Keratinocyte (primary cell): ENCODE measurements at regions not wholly inside any gene's neighbourhood (a gene's known extent, or its start where the extent isn't known, plus 50 kb on each side); places are given as distances from the start of the nearest gene placed in this dataset.

Source experiments
- EZH2 ChIP-seq: IDR thresholded peaks from one replicate; pipeline ENCODE4 v1.6.1; 2012; ENCODE audit warnings: inconsistent platforms, mild to moderate bottlenecking, low read length, moderate library complexity
- TF ChIP-seq, protein P1 (sequence below), 3 experiments: IDR thresholded peaks in 1 of 3; conservative IDR thresholded peaks in 1 of 3; optimal IDR thresholded peaks in 1 of 3; 2 replicates in 2 of 3; 3 replicates in 1 of 3; pipeline versions ENCODE3 to v1.5.1; 2011; ENCODE audit warnings: low read length in 3 of 3, mild to moderate bottlenecking in 3 of 3, moderate library complexity in 2 of 3, control low read depth in 1 of 3, inconsistent platforms in 1 of 3; ENCODE audit not compliant: insufficient read depth in 2 of 3; ENCODE audit errors: extremely low read depth in 1 of 3

DNA sequence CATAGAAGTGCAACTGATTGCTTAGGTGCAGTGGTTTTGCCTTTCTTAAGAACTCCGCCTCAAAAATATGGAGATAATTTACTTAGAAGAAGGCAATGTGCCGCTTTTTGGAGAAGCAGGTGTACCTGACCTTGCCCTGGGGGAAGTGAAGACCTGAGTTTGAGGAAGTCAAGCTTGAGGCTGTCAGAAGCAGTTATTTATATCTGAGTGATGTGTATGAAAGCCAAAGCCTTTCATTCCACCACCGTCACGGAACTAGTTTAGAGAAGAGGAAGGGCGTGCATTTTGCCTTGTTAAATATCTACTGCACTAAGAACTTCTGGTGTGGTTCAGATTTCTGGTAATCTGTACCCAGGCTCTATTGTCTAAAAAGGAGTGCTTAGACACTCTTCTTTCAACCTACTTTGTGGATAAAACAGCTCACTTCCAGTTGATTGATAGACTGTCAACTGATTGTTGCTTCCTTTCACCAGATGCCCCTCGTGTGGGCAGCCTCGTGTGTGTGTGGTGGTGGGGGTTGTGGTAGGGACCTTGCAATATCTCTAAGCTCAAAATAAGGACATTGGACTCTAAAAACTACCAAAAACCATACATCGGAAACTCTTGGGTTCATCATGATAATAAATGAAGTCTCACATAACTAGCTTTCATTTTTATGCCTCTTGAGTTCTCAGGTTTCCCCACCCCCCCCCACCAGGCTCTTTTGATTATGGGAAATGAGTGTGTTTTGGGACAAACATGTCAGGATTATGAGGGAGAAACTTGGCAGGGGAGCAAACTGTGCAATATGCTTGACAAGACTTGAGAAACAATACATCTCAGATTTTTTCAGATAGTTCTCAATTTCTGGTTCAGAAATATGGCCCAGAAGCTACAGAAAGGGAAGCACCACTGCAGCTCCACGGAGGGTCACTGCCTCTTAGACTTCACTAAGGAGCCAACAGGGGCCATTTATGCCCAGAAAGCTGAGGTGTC, 78.6 kb downstream of the ARF6 start:
- TF ChIP-seq, protein P1, sequence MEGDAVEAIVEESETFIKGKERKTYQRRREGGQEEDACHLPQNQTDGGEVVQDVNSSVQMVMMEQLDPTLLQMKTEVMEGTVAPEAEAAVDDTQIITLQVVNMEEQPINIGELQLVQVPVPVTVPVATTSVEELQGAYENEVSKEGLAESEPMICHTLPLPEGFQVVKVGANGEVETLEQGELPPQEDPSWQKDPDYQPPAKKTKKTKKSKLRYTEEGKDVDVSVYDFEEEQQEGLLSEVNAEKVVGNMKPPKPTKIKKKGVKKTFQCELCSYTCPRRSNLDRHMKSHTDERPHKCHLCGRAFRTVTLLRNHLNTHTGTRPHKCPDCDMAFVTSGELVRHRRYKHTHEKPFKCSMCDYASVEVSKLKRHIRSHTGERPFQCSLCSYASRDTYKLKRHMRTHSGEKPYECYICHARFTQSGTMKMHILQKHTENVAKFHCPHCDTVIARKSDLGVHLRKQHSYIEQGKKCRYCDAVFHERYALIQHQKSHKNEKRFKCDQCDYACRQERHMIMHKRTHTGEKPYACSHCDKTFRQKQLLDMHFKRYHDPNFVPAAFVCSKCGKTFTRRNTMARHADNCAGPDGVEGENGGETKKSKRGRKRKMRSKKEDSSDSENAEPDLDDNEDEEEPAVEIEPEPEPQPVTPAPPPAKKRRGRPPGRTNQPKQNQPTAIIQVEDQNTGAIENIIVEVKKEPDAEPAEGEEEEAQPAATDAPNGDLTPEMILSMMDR (optimal IDR thresholded peaks at IDR 0.05 in 1 of 3, IDR thresholded peaks at IDR 0.05 in 1 of 3, conservative IDR thresholded peaks at IDR 0.05 in 1 of 3; ENCODE audit: extremely low read depth in 1 of 3, insufficient read depth in 2 of 3, low read length in 3 of 3): no peak
- no peak for TF ChIP-seq EZH2
